ENCODE measurements at regions not wholly inside any gene's neighbourhood (a gene's known extent, or its start where the extent isn't known, plus 50 kb on each side); places are given as distances from the start of the nearest gene placed in this dataset.

DNA sequence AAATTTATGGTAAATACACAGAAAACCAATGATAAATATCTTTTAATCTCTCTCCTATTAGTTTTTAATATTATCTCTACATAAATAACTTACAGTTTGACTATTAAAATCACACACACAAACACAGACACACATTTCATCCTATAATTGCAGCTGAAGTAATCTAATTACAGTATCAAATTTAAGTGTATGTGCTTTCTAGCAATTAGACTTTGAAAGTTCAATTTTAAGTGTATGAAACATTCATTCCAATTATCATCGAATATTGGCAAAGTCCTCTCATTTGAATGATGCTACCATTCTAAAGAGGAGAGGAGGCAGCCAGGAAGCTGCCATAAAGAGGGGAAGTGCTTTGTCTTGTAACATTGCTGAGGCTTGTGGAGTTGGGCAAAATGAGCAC lies 221.2 kb upstream of the PABPC4L start:
- no peak overlapping the region for H3K9ac ChIP-seq (ENCODE audit: low read length)
- no peaks in the 10 kb centered on the region for H3F3A ChIP-seq (ENCODE audit: insufficient read depth)
- H3K9me2 ChIP-seq (replicated peaks; ENCODE audit: insufficient read depth, low read length), result no peaks in the 10 kb centered on the region
- no peak overlapping the region for H3K4me3 ChIP-seq (ENCODE audit: insufficient read depth, low read length, poor library complexity, severe bottlenecking)
- H4K20me1 ChIP-seq (ENCODE audit: low read depth, low read length), result no peaks in the 10 kb centered on the region
- no peak overlapping the region for H3K4me2 ChIP-seq (ENCODE audit: low read depth, low read length, poor library complexity, severe bottlenecking)
- H2AFZ ChIP-seq (ENCODE audit: low read depth, low read length, severe bottlenecking), result no peak overlapping the region
- no peaks in the 10 kb centered on the region for H3K27me3 ChIP-seq (ENCODE audit: low read length)
- H3K36me3 ChIP-seq (ENCODE audit: low read length), result no peaks in the 10 kb centered on the region
- no peaks in the 10 kb centered on the region for H3K9me3 ChIP-seq (ENCODE audit: insufficient read depth, low read length)
- no peak overlapping the region for H3K27ac ChIP-seq (ENCODE audit: low read depth, low read length)
- no peaks in the 10 kb centered on the region for H3K79me2 ChIP-seq (ENCODE audit: insufficient read depth, low read length)
- TF ChIP-seq EZH2phosphoT487 (conservative IDR thresholded peaks at IDR 0.05; ENCODE audit: low read length), result no peak
- TF ChIP-seq, protein P1, sequence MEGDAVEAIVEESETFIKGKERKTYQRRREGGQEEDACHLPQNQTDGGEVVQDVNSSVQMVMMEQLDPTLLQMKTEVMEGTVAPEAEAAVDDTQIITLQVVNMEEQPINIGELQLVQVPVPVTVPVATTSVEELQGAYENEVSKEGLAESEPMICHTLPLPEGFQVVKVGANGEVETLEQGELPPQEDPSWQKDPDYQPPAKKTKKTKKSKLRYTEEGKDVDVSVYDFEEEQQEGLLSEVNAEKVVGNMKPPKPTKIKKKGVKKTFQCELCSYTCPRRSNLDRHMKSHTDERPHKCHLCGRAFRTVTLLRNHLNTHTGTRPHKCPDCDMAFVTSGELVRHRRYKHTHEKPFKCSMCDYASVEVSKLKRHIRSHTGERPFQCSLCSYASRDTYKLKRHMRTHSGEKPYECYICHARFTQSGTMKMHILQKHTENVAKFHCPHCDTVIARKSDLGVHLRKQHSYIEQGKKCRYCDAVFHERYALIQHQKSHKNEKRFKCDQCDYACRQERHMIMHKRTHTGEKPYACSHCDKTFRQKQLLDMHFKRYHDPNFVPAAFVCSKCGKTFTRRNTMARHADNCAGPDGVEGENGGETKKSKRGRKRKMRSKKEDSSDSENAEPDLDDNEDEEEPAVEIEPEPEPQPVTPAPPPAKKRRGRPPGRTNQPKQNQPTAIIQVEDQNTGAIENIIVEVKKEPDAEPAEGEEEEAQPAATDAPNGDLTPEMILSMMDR (IDR thresholded peaks at IDR 0.05; ENCODE audit: insufficient read depth, low read length, poor library complexity, severe bottlenecking), result no peak

DNA sequence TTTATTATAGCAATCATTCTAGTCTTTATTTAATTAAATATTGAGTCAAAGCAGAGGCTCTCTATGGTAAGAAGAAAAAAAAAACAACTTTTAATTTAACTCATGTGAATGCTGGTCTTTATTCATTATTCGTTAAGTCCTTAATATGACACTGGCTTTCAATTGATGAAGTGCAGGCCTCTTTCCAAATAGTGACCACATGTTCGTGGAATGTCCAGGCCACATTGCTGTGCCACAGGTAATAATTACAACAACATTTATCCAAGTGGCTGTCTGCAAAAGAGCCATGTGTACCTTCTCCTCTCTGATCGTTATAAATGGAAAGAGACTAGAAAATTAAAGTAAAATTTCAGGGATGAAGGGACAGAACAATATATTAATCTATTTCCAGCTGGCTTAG lies 220.1 kb upstream of the PABPC4L start:
- H2AFZ ChIP-seq (ENCODE audit: low read depth, low read length, severe bottlenecking), result no peak overlapping the region

DNA sequence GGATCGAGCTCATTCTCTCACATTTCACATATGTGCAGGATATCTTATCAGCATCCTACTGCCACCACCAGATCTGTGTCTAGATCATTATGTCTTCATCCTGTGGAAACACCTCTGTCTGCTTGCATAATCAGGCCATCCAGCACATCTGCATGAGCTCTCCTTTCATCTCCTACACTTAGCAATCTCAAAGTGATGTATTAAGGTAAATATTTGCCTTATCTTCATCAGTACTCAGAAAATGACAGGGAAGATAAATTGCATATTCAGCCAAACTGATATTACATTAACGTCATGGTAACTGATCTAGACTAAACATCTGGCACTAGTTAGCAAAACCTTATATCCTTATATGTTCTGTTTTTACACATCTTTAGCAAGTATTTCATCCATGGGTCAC lies 207.3 kb upstream of the PABPC4L start:
- TF ChIP-seq EZH2phosphoT487 (conservative IDR thresholded peaks at IDR 0.05; ENCODE audit: low read length), result no peak
- TF ChIP-seq, protein P1 (IDR thresholded peaks at IDR 0.05; ENCODE audit: insufficient read depth, low read length, poor library complexity, severe bottlenecking), result no peak
- H3F3A ChIP-seq (ENCODE audit: insufficient read depth), result no peaks in the 10 kb centered on the region
- H3K27me3 ChIP-seq (ENCODE audit: low read length), result no peaks in the 10 kb centered on the region
- H3K36me3 ChIP-seq (ENCODE audit: low read length), result no peaks in the 10 kb centered on the region
- H3K9me3 ChIP-seq (ENCODE audit: insufficient read depth, low read length), result no peaks in the 10 kb centered on the region
- H3K9ac ChIP-seq (ENCODE audit: low read length), result no peak overlapping the region
- no peaks in the 10 kb centered on the region for H3K9me2 ChIP-seq (replicated peaks; ENCODE audit: insufficient read depth, low read length)
- no peaks in the 10 kb centered on the region for H4K20me1 ChIP-seq (ENCODE audit: low read depth, low read length)
- H2AFZ ChIP-seq (ENCODE audit: low read depth, low read length, severe bottlenecking), result no peak overlapping the region
- no peak overlapping the region for H3K4me2 ChIP-seq (ENCODE audit: low read depth, low read length, poor library complexity, severe bottlenecking)
- no peak overlapping the region for H3K4me3 ChIP-seq (ENCODE audit: insufficient read depth, low read length, poor library complexity, severe bottlenecking)
- H3K27ac ChIP-seq (ENCODE audit: low read depth, low read length), result no peak overlapping the region
- no peaks in the 10 kb centered on the region for H3K79me2 ChIP-seq (ENCODE audit: insufficient read depth, low read length)

More for the DNA sequence above, 220.1 kb upstream of the PABPC4L start:
- no peaks in the 10 kb centered on the region for H3K9me2 ChIP-seq (replicated peaks; ENCODE audit: insufficient read depth, low read length)
- no peaks in the 10 kb centered on the region for H4K20me1 ChIP-seq (ENCODE audit: low read depth, low read length)
- H3K9ac ChIP-seq (ENCODE audit: low read length), result no peak overlapping the region
- H3K27me3 ChIP-seq (ENCODE audit: low read length), result no peaks in the 10 kb centered on the region
- no peak for TF ChIP-seq EZH2phosphoT487 (conservative IDR thresholded peaks at IDR 0.05; ENCODE audit: low read length)
- H3K9me3 ChIP-seq (ENCODE audit: insufficient read depth, low read length), result no peaks in the 10 kb centered on the region
- H3K4me3 ChIP-seq (ENCODE audit: insufficient read depth, low read length, poor library complexity, severe bottlenecking), result no peak overlapping the region
- no peak overlapping the region for H3K4me2 ChIP-seq (ENCODE audit: low read depth, low read length, poor library complexity, severe bottlenecking)
- no peaks in the 10 kb centered on the region for H3F3A ChIP-seq (ENCODE audit: insufficient read depth)
- no peak overlapping the region for H3K27ac ChIP-seq (ENCODE audit: low read depth, low read length)
- no peaks in the 10 kb centered on the region for H3K79me2 ChIP-seq (ENCODE audit: insufficient read depth, low read length)
- no peaks in the 10 kb centered on the region for H3K36me3 ChIP-seq (ENCODE audit: low read length)

DNA sequence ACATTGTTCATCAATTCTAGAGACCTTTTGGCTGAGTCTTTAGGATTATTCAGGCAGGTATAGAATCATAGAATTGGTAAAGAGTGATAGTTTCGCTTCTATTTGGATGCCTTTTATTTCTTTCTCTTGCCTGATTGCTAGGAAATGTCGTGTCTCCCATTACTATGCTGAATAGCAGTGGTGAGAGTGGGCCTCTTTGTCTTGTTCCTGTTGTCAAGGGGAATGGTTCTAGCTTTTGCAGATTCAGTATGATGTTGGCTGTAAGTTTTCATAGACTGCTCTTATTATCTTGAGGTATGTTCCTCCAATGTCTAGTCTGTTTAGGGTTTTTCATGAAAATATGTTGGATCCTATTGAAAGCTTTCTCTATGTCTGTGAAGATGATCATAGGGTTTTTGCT lies 200.2 kb upstream of the PABPC4L start:
- H2AFZ ChIP-seq (ENCODE audit: low read depth, low read length, severe bottlenecking), result no peak overlapping the region
- H3F3A ChIP-seq (ENCODE audit: insufficient read depth), result no peaks in the 10 kb centered on the region
- no peaks in the 10 kb centered on the region for H3K79me2 ChIP-seq (ENCODE audit: insufficient read depth, low read length)
- H3K36me3 ChIP-seq (ENCODE audit: low read length), result no peaks in the 10 kb centered on the region
- no peak overlapping the region for H3K27ac ChIP-seq (ENCODE audit: low read depth, low read length)
- H3K4me2 ChIP-seq (ENCODE audit: low read depth, low read length, poor library complexity, severe bottlenecking), result no peak overlapping the region
- no peaks in the 10 kb centered on the region for H3K27me3 ChIP-seq (ENCODE audit: low read length)
- H3K9ac ChIP-seq (ENCODE audit: low read length), result no peak overlapping the region
- H4K20me1 ChIP-seq (ENCODE audit: low read depth, low read length), result no peaks in the 10 kb centered on the region
- H3K9me3 ChIP-seq (ENCODE audit: insufficient read depth, low read length), result 0 out of 2 replicates have a peak, but pooled peaks cover 2% of the 10 kb centered on the region
- H3K4me3 ChIP-seq (ENCODE audit: insufficient read depth, low read length, poor library complexity, severe bottlenecking), result no peak overlapping the region
- TF ChIP-seq EZH2phosphoT487 (conservative IDR thresholded peaks at IDR 0.05; ENCODE audit: low read length), result no peak
- no peaks in the 10 kb centered on the region for H3K9me2 ChIP-seq (replicated peaks; ENCODE audit: insufficient read depth, low read length)

All from SU-DHL-6 (cell line).